Neural progenitor cell (in vitro differentiated cells): ENCODE measurements at regions not wholly inside any gene's neighbourhood (a gene's known extent, or its start where the extent isn't known, plus 50 kb on each side); places are given as distances from the start of the nearest gene placed in this dataset.

Experiments
- DNase-seq: peaks from one replicate; pipeline ENCODE4 v3.0.0-alpha.2; 2016; ENCODE audit warnings: low spot score
- H2AFZ ChIP-seq: fragments of 200-600 bp; sonication (generic); replicated peaks from 2 replicates; pipeline ENCODE4 v1.6.1; 2016; ENCODE audit warnings: antibody characterized with exemption
- H3F3A ChIP-seq: fragments of 200-600 bp; sonication (generic); 2 replicates; pipeline ENCODE4 v1.6.1; 2016; ENCODE audit warnings: antibody characterized with exemption, low read depth
- H3K27ac ChIP-seq: fragments of 200-600 bp; sonication (generic); 2 replicates; pipeline ENCODE4 v1.5.1; 2016; ENCODE audit warnings: mild to moderate bottlenecking
- H3K27me3 ChIP-seq: fragments of 200-600 bp; sonication (generic); 2 replicates; pipeline ENCODE4 v1.6.1; 2016; ENCODE audit warnings: mild to moderate bottlenecking, moderate library complexity
- H3K36me3 ChIP-seq: fragments of 200-600 bp; sonication (generic); 2 replicates; pipeline ENCODE4 v1.5.1; 2016
- H3K4me1 ChIP-seq: fragments of 200-600 bp; sonication (generic); 2 replicates; pipeline ENCODE4 v1.6.1; 2016; ENCODE audit warnings: mixed run types
- H3K4me2 ChIP-seq: fragments of 200-600 bp; sonication (generic); 2 replicates; pipeline ENCODE4 v1.6.1; 2016
- H3K4me3 ChIP-seq: fragments of 200-600 bp; sonication (generic); 2 replicates; pipeline ENCODE4 v1.5.1; 2016
- H3K79me2 ChIP-seq: fragments of 200-600 bp; sonication (generic); 2 replicates; pipeline ENCODE4 v1.6.1; 2016; ENCODE audit warnings: low read depth
- H3K9ac ChIP-seq: fragments of 200-600 bp; sonication (generic); 2 replicates; pipeline ENCODE4 v1.6.1; 2016
- H3K9me3 ChIP-seq: fragments of 200-600 bp; sonication (generic); 2 replicates; pipeline ENCODE4 v1.5.1; 2016; ENCODE audit warnings: low read depth
- H4K20me1 ChIP-seq: fragments of 200-600 bp; sonication (generic); 2 replicates; pipeline ENCODE4 v1.6.1; 2016; ENCODE audit warnings: low read depth
- H3K27ac Mint-ChIP-seq: 3 replicates; pipeline ENCODE4 v1.8.0; 2021; ENCODE audit warnings: mixed read lengths
- H3K27me3 Mint-ChIP-seq: 2 replicates; pipeline ENCODE4 v1.8.0; 2022; ENCODE audit warnings: low read depth, mild to moderate bottlenecking, inconsistent platforms, moderate library complexity, mixed read lengths; ENCODE audit not compliant: insufficient read depth
- H3K36me3 Mint-ChIP-seq: 3 replicates; pipeline ENCODE4 v1.8.0; 2021; ENCODE audit warnings: mixed read lengths
- H3K4me1 Mint-ChIP-seq: 3 replicates; pipeline ENCODE4 v1.8.0; 2021; ENCODE audit warnings: mixed read lengths
- H3K4me3 Mint-ChIP-seq: 3 replicates; pipeline ENCODE4 v1.8.0; 2021; ENCODE audit warnings: mild to moderate bottlenecking, moderate library complexity, mixed read lengths
- H3K9me3 Mint-ChIP-seq: 3 replicates; pipeline ENCODE4 v1.8.0; 2020; ENCODE audit warnings: mixed read lengths
- EZH2 ChIP-seq: fragments of 200-600 bp; sonication (generic); IDR thresholded peaks from 2 replicates; pipeline ENCODE4 v1.6.1; 2017; ENCODE audit warnings: antibody characterized with exemption, mild to moderate bottlenecking, moderate library complexity
- EZH2phosphoT487 ChIP-seq: fragments of 200-600 bp; sonication (generic); IDR thresholded peaks from 2 replicates; pipeline ENCODE4 v1.6.1; 2017; ENCODE audit warnings: antibody characterized with exemption
- TF ChIP-seq, protein P1 (sequence below): fragments of 200-600 bp; sonication (generic); IDR thresholded peaks from 2 replicates; pipeline ENCODE4 v1.5.1; 2017; ENCODE audit warnings: antibody characterized with exemption, mild to moderate bottlenecking

- Histone ChIP-seq H3K4me2 (no peak overlapping the region), H3K9ac (no peak overlapping the region), H3K4me3 (no peak overlapping the region), H3K27me3 (no peaks in the 10 kb centered on the region), H3K79me2 (no peaks in the 10 kb centered on the region), H2AFZ (no peak overlapping the region), H4K20me1 (no peaks in the 10 kb centered on the region), H3K27ac (no peak overlapping the region), H3K9me3 (no peaks in the 10 kb centered on the region), H3F3A (no peaks in the 10 kb centered on the region), H3K36me3 (no peaks in the 10 kb centered on the region), H3K4me1 (no peaks in the 10 kb centered on the region)
- Mint-ChIP-seq H3K27me3 (no peaks in the 10 kb centered on the region), H3K4me1 (peaks cover 11% of the 10 kb centered on the region), H3K9me3 (no peaks in the 10 kb centered on the region), H3K36me3 (no peaks in the 10 kb centered on the region), H3K27ac (no peak overlapping the region), H3K4me3 (no peak overlapping the region)
- TF ChIP-seq EZH2 (no peak), EZH2phosphoT487 (no peak)
- TF ChIP-seq, protein P1, sequence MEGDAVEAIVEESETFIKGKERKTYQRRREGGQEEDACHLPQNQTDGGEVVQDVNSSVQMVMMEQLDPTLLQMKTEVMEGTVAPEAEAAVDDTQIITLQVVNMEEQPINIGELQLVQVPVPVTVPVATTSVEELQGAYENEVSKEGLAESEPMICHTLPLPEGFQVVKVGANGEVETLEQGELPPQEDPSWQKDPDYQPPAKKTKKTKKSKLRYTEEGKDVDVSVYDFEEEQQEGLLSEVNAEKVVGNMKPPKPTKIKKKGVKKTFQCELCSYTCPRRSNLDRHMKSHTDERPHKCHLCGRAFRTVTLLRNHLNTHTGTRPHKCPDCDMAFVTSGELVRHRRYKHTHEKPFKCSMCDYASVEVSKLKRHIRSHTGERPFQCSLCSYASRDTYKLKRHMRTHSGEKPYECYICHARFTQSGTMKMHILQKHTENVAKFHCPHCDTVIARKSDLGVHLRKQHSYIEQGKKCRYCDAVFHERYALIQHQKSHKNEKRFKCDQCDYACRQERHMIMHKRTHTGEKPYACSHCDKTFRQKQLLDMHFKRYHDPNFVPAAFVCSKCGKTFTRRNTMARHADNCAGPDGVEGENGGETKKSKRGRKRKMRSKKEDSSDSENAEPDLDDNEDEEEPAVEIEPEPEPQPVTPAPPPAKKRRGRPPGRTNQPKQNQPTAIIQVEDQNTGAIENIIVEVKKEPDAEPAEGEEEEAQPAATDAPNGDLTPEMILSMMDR, result no peak
- no peak for DNase-seq
Observed at GRCh38 chr4:96356591-96357370, 516.9 kb downstream of the PDHA2 start.

- H3K27me3 Mint-ChIP-seq, result no peaks in the 10 kb centered on the region
- TF ChIP-seq EZH2 (no peak), EZH2phosphoT487 (no peak)
- TF ChIP-seq, protein P1, result no peak
Observed at GRCh38 chr4:96366632-96367031, 526.7 kb downstream of the PDHA2 start.

GRCh38 chr4:96375367-96375766 is 535.5 kb downstream of the PDHA2 start:
- TF ChIP-seq EZH2 (no peak), EZH2phosphoT487 (no peak)
- TF ChIP-seq, protein P1, result no peak

More at GRCh38 chr4:96366632-96367031, 526.7 kb downstream of the PDHA2 start:
- H3K4me2 ChIP-seq, result no peak overlapping the region
- H3K9me3 ChIP-seq, result no peaks in the 10 kb centered on the region
- H3K4me1 Mint-ChIP-seq, result no peaks in the 10 kb centered on the region
- peaks cover 25% of the 10 kb centered on the region for H3K9me3 Mint-ChIP-seq
- H3F3A ChIP-seq, result no peaks in the 10 kb centered on the region
- DNase-seq, result no peak
- no peaks in the 10 kb centered on the region for H3K36me3 ChIP-seq
- H4K20me1 ChIP-seq, result no peaks in the 10 kb centered on the region
- no peaks in the 10 kb centered on the region for H3K79me2 ChIP-seq
- no peaks in the 10 kb centered on the region for H3K4me1 ChIP-seq
- H3K4me3 Mint-ChIP-seq, result no peak overlapping the region
- H2AFZ ChIP-seq, result no peak overlapping the region
- H3K4me3 ChIP-seq, result no peak overlapping the region
- H3K36me3 Mint-ChIP-seq, result peaks cover 6% of the 10 kb centered on the region
- no peaks in the 10 kb centered on the region for H3K27me3 ChIP-seq
- H3K27ac ChIP-seq, result no peak overlapping the region
- no peak overlapping the region for H3K9ac ChIP-seq
- H3K27ac Mint-ChIP-seq, result no peak overlapping the region

More at GRCh38 chr4:96375367-96375766, 535.5 kb downstream of the PDHA2 start:
- no peak for DNase-seq
- H3K9ac ChIP-seq, result no peak overlapping the region
- H3K27me3 ChIP-seq, result no peaks in the 10 kb centered on the region
- H3K27me3 Mint-ChIP-seq, result no peaks in the 10 kb centered on the region
- peaks cover 9% of the 10 kb centered on the region for H3K9me3 Mint-ChIP-seq
- no peaks in the 10 kb centered on the region for H3K36me3 ChIP-seq
- no peak overlapping the region for H3K27ac ChIP-seq
- no peaks in the 10 kb centered on the region for H3K79me2 ChIP-seq
- H3K4me2 ChIP-seq, result no peak overlapping the region
- H3K4me3 Mint-ChIP-seq, result no peak overlapping the region
- no peaks in the 10 kb centered on the region for H3K4me1 ChIP-seq
- H3F3A ChIP-seq, result no peaks in the 10 kb centered on the region
- H4K20me1 ChIP-seq, result no peaks in the 10 kb centered on the region
- no peak overlapping the region for H3K27ac Mint-ChIP-seq
- H3K4me1 Mint-ChIP-seq, result no peaks in the 10 kb centered on the region
- no peaks in the 10 kb centered on the region for H3K36me3 Mint-ChIP-seq
- peak overlapping the region; percentile 63 for H2AFZ ChIP-seq
- H3K9me3 ChIP-seq, result no peaks in the 10 kb centered on the region
- no peak overlapping the region for H3K4me3 ChIP-seq
